Kidney (tissue), 10 donors: ENCODE measurements at regions not wholly inside any gene's neighbourhood (a gene's known extent, or its start where the extent isn't known, plus 50 kb on each side); places are given as distances from the start of the nearest gene placed in this dataset.
"Not testable (repeated sequence)": the region's sequence is repeated elsewhere in the genome, so short reads cannot be mapped to it uniquely, and the experiment has no call there.

ENCODE experiments used
- DNase-seq, 5 donors: peaks; one replicate each; pipeline ENCODE4 v3.0.0-alpha.2; 2013 to 2020
- FAIRE-seq: peaks from 2 replicates; lab custom pipeline; 2012; peaks lifted over from hg19 to GRCh38; lab: Jason Lieb, UNC
- H3K27ac ChIP-seq, 2 donors: one replicate each; pipeline ENCODE4 v1.7.0; 2013; ENCODE audit warnings: low read depth in 2 of 2, low read length in 2 of 2, inconsistent platforms in 1 of 2
- H3K27me3 ChIP-seq: one replicate; pipeline ENCODE4 v1.7.1; 2013; ENCODE audit warnings: low read length, inconsistent platforms; ENCODE audit not compliant: control insufficient read depth, insufficient read depth
- H3K36me3 ChIP-seq, 3 donors: one replicate each; pipeline versions ENCODE4 v1.7.0 to v1.7.1; 2013; ENCODE audit warnings: low read length in 3 of 3, control low read depth in 1 of 3, inconsistent platforms in 1 of 3; ENCODE audit not compliant: insufficient read depth in 3 of 3, control insufficient read depth in 2 of 3
- H3K4me1 ChIP-seq, 3 donors: one replicate each; pipeline versions ENCODE4 v1.7.0 to v1.7.1; 2013; ENCODE audit warnings: low read length in 3 of 3, inconsistent platforms in 1 of 3, low read depth in 1 of 3; ENCODE audit not compliant: control insufficient read depth in 2 of 3, insufficient read depth in 2 of 3
- H3K4me3 ChIP-seq, 3 donors: one replicate each; pipeline versions ENCODE4 v1.7.0 to v1.8.1; 2013; ENCODE audit warnings: low read length in 3 of 3, control low read depth in 1 of 3, inconsistent platforms in 1 of 3
- H3K9ac ChIP-seq, 3 donors: one replicate each; pipeline versions ENCODE4 v1.7.0 to v1.7.1; 2013; ENCODE audit warnings: low read length in 3 of 3, control low read depth in 1 of 3, inconsistent platforms in 1 of 3
- H3K9me3 ChIP-seq, 3 donors: one replicate each; pipeline versions ENCODE4 v1.7.0 to v1.7.1; 2013; ENCODE audit warnings: low read length in 3 of 3, control low read depth in 1 of 3, inconsistent platforms in 1 of 3; ENCODE audit not compliant: control insufficient read depth in 2 of 3, insufficient read depth in 1 of 3
- intact Hi-C: fragments of 100-400 bp; cut with DNase I; formaldehyde crosslinking; loops from one replicate; pipeline ENCODE4 v1.11.1; 2022
- donor health status: control.
- donor health status: control.
- donor health status: DM: yes; HTN: yes; CAD: no.
- donor health status: Normal renal cell carcinoma (clear cell type).

- H3K4me3 ChIP-seq, H3K27me3 ChIP-seq, FAIRE-seq, H3K36me3 ChIP-seq, DNase-seq, intact Hi-C loops, H3K27ac ChIP-seq, H3K9me3 ChIP-seq, H3K4me1 ChIP-seq, H3K9ac ChIP-seq: not testable (repeated sequence)
These were observed 88.4 kb downstream of the FAM47C start for GRCh38 chrX:37096422-37097124.
